ENCODE measurements at regions not wholly inside any gene's neighbourhood (a gene's known extent, or its start where the extent isn't known, plus 50 kb on each side); places are given as distances from the start of the nearest gene placed in this dataset.

GRCh38 chr12:123069436-123070266, 81.2 kb downstream of the PITPNM2 start:
- TF ChIP-seq, protein P1, sequence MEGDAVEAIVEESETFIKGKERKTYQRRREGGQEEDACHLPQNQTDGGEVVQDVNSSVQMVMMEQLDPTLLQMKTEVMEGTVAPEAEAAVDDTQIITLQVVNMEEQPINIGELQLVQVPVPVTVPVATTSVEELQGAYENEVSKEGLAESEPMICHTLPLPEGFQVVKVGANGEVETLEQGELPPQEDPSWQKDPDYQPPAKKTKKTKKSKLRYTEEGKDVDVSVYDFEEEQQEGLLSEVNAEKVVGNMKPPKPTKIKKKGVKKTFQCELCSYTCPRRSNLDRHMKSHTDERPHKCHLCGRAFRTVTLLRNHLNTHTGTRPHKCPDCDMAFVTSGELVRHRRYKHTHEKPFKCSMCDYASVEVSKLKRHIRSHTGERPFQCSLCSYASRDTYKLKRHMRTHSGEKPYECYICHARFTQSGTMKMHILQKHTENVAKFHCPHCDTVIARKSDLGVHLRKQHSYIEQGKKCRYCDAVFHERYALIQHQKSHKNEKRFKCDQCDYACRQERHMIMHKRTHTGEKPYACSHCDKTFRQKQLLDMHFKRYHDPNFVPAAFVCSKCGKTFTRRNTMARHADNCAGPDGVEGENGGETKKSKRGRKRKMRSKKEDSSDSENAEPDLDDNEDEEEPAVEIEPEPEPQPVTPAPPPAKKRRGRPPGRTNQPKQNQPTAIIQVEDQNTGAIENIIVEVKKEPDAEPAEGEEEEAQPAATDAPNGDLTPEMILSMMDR (IDR thresholded peaks at IDR 0.05): no peak
- H3K27ac ChIP-seq: no peak overlapping the region
- ATAC-seq (ENCODE audit: insufficient number of reproducible peaks, low FRiP score, low read depth) (no peak), DNase-seq (ENCODE audit: low spot score) (no peak)
- H3K9me3 ChIP-seq: no peaks in the 10 kb centered on the region
- H3K36me3 ChIP-seq: no peaks in the 10 kb centered on the region
- no peaks in the 10 kb centered on the region for H3K27me3 ChIP-seq (replicated peaks; ENCODE audit: insufficient read depth)
- H3K4me3 ChIP-seq: no peak overlapping the region
- peaks cover 22 to 55% of the 10 kb centered on the region in 2 donors for H3K4me1 ChIP-seq (ENCODE audit: control insufficient read depth in 1 of 2, low read depth in 2 of 2)

GRCh38 chr12:123067654-123068053, 83.2 kb downstream of the PITPNM2 start:
- H3K36me3 ChIP-seq: no peaks in the 10 kb centered on the region
- peaks cover 42 to 75% of the 10 kb centered on the region in 2 donors for H3K4me1 ChIP-seq (ENCODE audit: control insufficient read depth in 1 of 2, low read depth in 2 of 2)
- H3K9me3 ChIP-seq: no peaks in the 10 kb centered on the region
- TF ChIP-seq, protein P1 (IDR thresholded peaks at IDR 0.05): no peak
- H3K4me3 ChIP-seq: no peak overlapping the region
- no peak for ATAC-seq (ENCODE audit: insufficient number of reproducible peaks, low FRiP score, low read depth)
- H3K27me3 ChIP-seq (replicated peaks; ENCODE audit: insufficient read depth): no peaks in the 10 kb centered on the region
- no peak overlapping the region for H3K27ac ChIP-seq
- DNase-seq (ENCODE audit: low spot score): no peak

DNA sequence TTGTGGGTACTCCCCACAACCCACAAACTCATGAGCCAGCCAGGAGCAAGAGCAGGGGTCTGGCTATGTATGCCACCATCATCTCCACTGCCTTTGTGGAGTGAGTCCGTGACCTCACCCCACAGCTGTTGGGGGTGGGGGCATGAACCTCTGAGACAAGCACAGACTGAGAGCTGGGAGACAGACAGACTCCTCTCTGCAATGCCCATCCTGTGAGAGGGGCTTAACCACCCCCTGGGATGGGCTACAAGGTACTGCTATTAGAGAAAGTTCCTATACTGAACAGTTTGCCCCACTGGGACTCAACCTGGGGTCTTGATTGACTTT, 84.5 kb downstream of the PITPNM2 start:
- no peak overlapping the region for H3K4me3 ChIP-seq
- TF ChIP-seq, protein P1 (IDR thresholded peaks at IDR 0.05): no peak
- no peaks in the 10 kb centered on the region for H3K9me3 ChIP-seq
- peak overlapping the region in 1 of 2 donors; percentile 92 for H3K27ac ChIP-seq
- no peaks in the 10 kb centered on the region for H3K36me3 ChIP-seq
- DNase-seq (ENCODE audit: low spot score): no peak
- peaks cover 41 to 81% of the 10 kb centered on the region in 2 donors for H3K4me1 ChIP-seq (ENCODE audit: control insufficient read depth in 1 of 2, low read depth in 2 of 2)
- no peak for ATAC-seq (ENCODE audit: insufficient number of reproducible peaks, low FRiP score, low read depth)
- no peaks in the 10 kb centered on the region for H3K27me3 ChIP-seq (replicated peaks; ENCODE audit: insufficient read depth)

DNA sequence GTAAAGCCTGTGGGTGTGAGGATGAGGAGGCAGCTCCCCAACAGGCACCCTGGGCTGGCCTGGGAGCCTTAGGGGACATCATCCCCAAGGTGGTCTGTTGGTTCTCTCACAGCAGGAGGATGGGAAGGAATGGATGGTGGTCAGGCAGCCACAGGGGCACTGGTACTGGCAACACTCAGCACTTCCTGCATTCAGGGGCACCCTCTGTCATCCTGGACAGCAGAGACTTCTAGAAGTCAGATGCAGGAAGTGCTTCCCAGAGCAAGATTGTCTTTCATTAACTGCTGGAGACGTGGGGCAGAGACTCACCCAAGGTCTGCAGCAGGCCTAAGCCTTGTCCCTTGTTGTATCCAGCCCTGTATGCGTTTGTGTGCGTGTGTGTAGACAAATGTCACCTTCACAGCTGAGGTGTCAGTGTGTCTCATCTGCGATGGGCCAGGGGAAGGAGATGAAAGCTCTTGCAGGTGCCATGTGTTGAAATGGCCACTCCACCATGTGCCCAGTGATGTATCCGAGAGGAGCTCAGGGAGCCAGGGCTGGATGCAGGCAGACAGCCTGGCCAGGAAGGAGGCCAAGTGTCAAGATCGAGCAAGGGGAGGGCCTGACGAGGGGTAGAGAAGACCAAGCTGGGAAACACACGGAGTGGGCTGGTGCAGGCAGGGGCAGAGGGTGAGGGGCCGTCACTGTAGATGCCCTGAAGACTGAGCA, 85.1 kb downstream of the PITPNM2 start:
- peaks cover 37 to 80% of the 10 kb centered on the region in 2 donors for H3K4me1 ChIP-seq (ENCODE audit: control insufficient read depth in 1 of 2, low read depth in 2 of 2)
- TF ChIP-seq, protein P1 (IDR thresholded peaks at IDR 0.05): no peak
- H3K9me3 ChIP-seq: no peaks in the 10 kb centered on the region
- DNase-seq (ENCODE audit: low spot score) (no peak), ATAC-seq (ENCODE audit: insufficient number of reproducible peaks, low FRiP score, low read depth) (no peak)
- H3K36me3 ChIP-seq: no peaks in the 10 kb centered on the region
- no peaks in the 10 kb centered on the region for H3K27me3 ChIP-seq (replicated peaks; ENCODE audit: insufficient read depth)
- H3K27ac ChIP-seq: peak overlapping the region; percentile 88 to 92
- no peak overlapping the region for H3K4me3 ChIP-seq

DNA sequence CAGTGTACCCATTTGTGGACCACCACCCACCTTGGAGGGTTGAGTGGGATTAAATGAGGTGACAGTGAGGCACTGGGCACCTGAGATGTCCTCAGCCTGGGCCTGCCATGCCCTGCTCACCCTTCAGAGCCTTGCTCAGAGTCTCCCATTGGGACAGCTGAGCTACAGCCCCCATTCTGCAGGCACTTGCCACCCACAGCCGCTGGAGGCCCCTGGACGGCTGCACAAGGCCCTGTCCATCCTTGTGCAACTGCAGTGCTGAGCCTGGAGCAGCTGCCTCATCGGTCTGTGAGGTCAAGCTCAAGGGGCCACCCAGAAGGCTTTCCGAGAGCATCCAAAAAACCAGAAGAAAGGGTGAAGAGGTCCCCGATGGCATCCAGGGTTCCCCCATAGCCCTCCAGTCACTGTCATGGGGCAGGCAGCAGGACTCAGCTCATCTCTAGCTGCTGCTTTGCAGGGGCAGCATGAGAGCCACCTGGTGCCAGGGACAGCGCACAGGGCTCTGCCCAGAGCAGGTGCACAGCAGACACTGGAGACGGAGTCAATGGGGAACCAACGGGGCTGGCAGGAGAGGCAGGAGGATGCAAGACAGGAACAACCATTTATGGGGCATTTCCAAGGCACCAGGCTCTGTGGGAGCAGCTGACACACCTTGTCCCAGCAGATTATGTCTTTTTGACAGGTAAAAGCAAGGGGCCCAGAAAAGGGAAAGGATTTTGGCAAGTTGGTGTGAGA, 84.6 kb downstream of the ARL6IP4 start:
- Histone ChIP-seq H3K36me3 (no peaks in the 10 kb centered on the region), H3K4me1 (ENCODE audit: control insufficient read depth in 1 of 2, low read depth in 2 of 2) (peaks cover 37 to 78% of the 10 kb centered on the region in 2 donors), H3K27ac (peak overlapping the region; percentile 88 to 92), H3K9me3 (no peaks in the 10 kb centered on the region), H3K4me3 (peak overlapping the region; percentile 16), H3K27me3 (replicated peaks; ENCODE audit: insufficient read depth) (no peaks in the 10 kb centered on the region)
- TF ChIP-seq, protein P1 (IDR thresholded peaks at IDR 0.05): no peak
- ATAC-seq (ENCODE audit: insufficient number of reproducible peaks, low FRiP score, low read depth) (no peak), DNase-seq (ENCODE audit: low spot score) (no peak)
